NB4 (cell line): ENCODE measurements at regions not wholly inside any gene's neighbourhood (a gene's known extent, or its start where the extent isn't known, plus 50 kb on each side); places are given as distances from the start of the nearest gene placed in this dataset.

ENCODE experiments used
- DNase-seq: peaks from one replicate; pipeline ENCODE4 v3.0.0; 2010; ENCODE audit warnings: low read depth
- H3K4me3 ChIP-seq: one replicate; pipeline ENCODE4 v1.5.1; 2011; ENCODE audit warnings: mild to moderate bottlenecking, low read depth, low read length, moderate library complexity
- MYC ChIP-seq: IDR thresholded peaks from 2 replicates; pipeline ENCODE4 v1.6.1; 2011; ENCODE audit warnings: low read depth, low read length
- POLR2A ChIP-seq: IDR thresholded peaks from 2 replicates; pipeline ENCODE4 v1.6.1; 2011; ENCODE audit warnings: mild to moderate bottlenecking; ENCODE audit not compliant: insufficient read length; ENCODE audit errors: extremely low read depth
- TF ChIP-seq, protein P1 (sequence below): IDR thresholded peaks from 2 replicates; pipeline ENCODE4 v1.6.1; 2011; ENCODE audit warnings: low read depth, low read length
- TF ChIP-seq, protein P2 (sequence below): IDR thresholded peaks from one replicate; pipeline ENCODE4 v1.5.1; 2012; ENCODE audit warnings: low read depth, low read length

DNA sequence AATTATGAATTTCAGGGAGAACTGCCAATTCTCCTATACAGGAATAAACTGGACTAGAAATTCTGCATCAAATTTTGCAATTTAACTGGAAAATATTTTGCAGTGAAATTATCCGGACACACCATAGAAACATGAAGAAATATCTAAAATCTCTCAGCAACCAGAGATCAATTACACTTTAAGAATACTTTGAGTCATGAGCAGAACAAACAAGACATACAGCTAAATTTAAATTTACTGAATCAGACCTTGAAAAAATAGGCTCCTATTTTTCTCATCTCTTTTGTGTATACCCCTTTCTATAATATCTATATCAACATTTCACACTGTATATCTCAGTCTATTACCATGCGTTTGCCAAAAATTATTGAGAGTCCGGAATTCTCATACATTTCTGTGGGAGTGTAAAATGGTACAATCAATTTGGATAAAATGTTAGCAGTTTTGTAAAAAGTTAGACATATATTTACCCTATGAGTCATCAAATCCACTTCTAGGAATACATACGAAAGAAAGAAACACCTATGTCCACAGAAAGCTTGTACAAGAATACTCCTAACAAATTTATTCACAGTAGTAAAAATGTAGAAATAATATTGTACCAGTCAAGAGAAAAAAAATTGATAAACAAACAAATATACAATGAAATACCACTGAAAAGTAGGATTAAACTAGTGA is 593.1 kb upstream of the NECTIN3 start:
- DNase-seq = no peak
- H3K4me3 ChIP-seq = no peak overlapping the region
- no peak for TF ChIP-seq MYC
- TF ChIP-seq, protein P1, sequence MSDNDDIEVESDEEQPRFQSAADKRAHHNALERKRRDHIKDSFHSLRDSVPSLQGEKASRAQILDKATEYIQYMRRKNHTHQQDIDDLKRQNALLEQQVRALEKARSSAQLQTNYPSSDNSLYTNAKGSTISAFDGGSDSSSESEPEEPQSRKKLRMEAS = no peak
- TF ChIP-seq, protein P2, sequence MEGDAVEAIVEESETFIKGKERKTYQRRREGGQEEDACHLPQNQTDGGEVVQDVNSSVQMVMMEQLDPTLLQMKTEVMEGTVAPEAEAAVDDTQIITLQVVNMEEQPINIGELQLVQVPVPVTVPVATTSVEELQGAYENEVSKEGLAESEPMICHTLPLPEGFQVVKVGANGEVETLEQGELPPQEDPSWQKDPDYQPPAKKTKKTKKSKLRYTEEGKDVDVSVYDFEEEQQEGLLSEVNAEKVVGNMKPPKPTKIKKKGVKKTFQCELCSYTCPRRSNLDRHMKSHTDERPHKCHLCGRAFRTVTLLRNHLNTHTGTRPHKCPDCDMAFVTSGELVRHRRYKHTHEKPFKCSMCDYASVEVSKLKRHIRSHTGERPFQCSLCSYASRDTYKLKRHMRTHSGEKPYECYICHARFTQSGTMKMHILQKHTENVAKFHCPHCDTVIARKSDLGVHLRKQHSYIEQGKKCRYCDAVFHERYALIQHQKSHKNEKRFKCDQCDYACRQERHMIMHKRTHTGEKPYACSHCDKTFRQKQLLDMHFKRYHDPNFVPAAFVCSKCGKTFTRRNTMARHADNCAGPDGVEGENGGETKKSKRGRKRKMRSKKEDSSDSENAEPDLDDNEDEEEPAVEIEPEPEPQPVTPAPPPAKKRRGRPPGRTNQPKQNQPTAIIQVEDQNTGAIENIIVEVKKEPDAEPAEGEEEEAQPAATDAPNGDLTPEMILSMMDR = no peak
- TF ChIP-seq POLR2A = no peak

GRCh38 chr3:110479731-110480130 is 591.9 kb upstream of the NECTIN3 start:
- no peak overlapping the region for H3K4me3 ChIP-seq
- TF ChIP-seq, protein P2 = no peak
- TF ChIP-seq, protein P1 = no peak
- TF ChIP-seq MYC (no peak), POLR2A (no peak)
- DNase-seq = no peak

DNA sequence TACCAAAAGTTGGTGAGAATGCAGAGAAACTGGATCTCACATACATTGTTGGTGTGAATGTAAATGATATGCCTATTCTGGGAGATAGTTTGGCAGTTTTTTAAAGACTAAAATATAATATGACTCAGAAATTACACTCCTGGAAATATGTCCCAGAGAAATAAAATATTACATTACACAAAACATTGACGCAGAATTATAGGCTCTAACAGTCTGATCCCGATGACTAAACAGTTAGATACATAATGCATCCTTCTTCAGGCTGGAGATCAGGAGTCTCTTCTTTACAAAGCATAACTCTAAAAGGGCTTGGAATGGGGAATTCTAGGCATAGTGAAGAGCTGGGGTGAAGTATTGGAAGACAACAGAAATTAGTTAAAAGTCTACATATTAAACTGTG is 586.2 kb upstream of the NECTIN3 start:
- TF ChIP-seq, protein P1 = no peak
- TF ChIP-seq MYC (no peak), POLR2A (no peak)
- TF ChIP-seq, protein P2 = no peak
- no peak for DNase-seq
- H3K4me3 ChIP-seq = no peak overlapping the region

DNA sequence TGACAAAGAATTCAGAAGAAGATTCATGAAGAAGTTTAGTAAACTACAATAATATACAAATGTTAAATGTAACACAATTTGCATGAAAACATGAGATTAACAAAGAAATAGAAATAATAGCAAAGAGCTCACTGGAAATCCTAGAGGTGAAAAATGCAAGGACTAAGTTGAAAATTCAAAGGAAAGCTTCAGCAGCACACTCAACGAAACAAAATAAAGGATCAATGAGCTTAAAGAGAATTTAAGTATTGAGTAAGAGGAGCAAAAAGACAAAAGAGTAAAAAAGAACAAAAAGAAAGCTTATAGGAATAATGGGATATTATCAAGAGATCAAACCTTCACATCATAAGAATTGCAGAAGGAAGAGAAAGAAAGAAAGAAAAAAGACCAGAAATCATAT is 583.8 kb upstream of the NECTIN3 start:
- DNase-seq = no peak
- no peak overlapping the region for H3K4me3 ChIP-seq
- TF ChIP-seq, protein P1 = no peak
- no peak for TF ChIP-seq POLR2A
- TF ChIP-seq, protein P2 = no peak
- TF ChIP-seq MYC = no peak

- TF ChIP-seq, protein P2 = no peak
- TF ChIP-seq, protein P1 = no peak
- TF ChIP-seq POLR2A = no peak
- TF ChIP-seq MYC = no peak
- no peak overlapping the region for H3K4me3 ChIP-seq
- DNase-seq = no peak
These were observed 580.2 kb upstream of the NECTIN3 start for GRCh38 chr3:110491413-110491812.
